Skeletal muscle satellite cell (primary cell): ENCODE measurements at regions not wholly inside any gene's neighbourhood (a gene's known extent, or its start where the extent isn't known, plus 50 kb on each side); places are given as distances from the start of the nearest gene placed in this dataset.

Source experiments
- H3K27me3 ChIP-seq: 2 replicates; pipeline ENCODE4 v1.7.0; 2013; ENCODE audit warnings: low read length; ENCODE audit not compliant: control insufficient read depth, insufficient read depth
- H3K36me3 ChIP-seq: 2 replicates; pipeline ENCODE4 v1.7.0; 2013; ENCODE audit warnings: mild to moderate bottlenecking, control low read depth, low read length; ENCODE audit not compliant: insufficient read depth
- H3K4me1 ChIP-seq: 2 replicates; pipeline ENCODE4 v1.7.0; 2013; ENCODE audit warnings: low read length; ENCODE audit not compliant: control insufficient read depth, insufficient read depth
- H3K4me2 ChIP-seq: 2 replicates; pipeline ENCODE4 v1.7.0; 2013; ENCODE audit warnings: mild to moderate bottlenecking, low read length
- H3K4me3 ChIP-seq: 2 replicates; pipeline ENCODE4 v1.7.0; 2013; ENCODE audit warnings: low read length
- H3K9ac ChIP-seq: 2 replicates; pipeline ENCODE4 v1.7.0; 2013; ENCODE audit warnings: mild to moderate bottlenecking, low read depth, low read length, moderate library complexity
- H3K9me3 ChIP-seq: replicated peaks from 2 replicates; pipeline ENCODE4 v1.7.0; 2013; ENCODE audit warnings: mild to moderate bottlenecking, control low read depth, low read length

DNA sequence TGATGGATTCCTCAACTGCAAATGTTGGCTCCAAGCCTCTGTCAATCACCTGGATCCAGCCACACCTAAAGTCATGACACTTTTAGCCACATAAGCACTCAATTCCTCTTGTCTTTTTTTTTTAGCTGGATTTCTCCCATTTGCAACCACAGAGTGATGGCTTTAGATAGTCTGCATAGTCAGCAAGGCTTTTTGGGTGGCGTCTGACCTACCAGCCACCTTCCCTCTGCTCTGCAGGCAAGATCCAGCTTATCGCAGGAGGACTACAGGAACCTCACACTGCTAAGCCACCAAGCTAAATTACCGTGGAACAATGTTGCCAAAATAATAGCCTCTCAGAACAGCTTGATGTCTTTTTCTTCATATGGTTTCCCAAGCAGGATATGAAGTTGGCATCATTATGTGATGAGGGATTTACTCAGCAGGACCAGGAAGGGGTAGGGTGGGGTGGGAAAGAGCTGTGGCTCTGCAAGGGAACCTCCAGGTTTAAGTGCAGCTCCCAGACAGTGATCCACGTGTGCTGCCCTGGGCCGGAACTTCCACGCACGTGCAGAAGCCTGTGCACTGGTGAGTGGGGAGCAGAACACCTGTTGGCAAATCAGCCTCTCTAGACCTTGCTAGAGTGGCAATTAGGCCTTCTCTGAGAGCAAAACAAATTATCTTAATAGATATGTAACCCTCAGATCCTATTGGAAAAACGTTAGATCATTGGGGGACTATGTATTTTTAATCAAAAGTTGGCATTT is 170.6 kb upstream of the NCK2 start:
- no peaks in the 10 kb centered on the region for H3K36me3 ChIP-seq
- H3K9ac ChIP-seq: no peak overlapping the region
- H3K4me2 ChIP-seq: no peak overlapping the region
- peaks cover 57% of the 10 kb centered on the region for H3K27me3 ChIP-seq
- H3K4me3 ChIP-seq: no peak overlapping the region
- no peaks in the 10 kb centered on the region for H3K9me3 ChIP-seq
- H3K4me1 ChIP-seq: peaks cover 5% of the 10 kb centered on the region

GRCh38 chr2:105573490-105573889 is 171.2 kb upstream of the NCK2 start:
- H3K4me1 ChIP-seq: peaks cover 5% of the 10 kb centered on the region
- H3K36me3 ChIP-seq: no peaks in the 10 kb centered on the region
- no peak overlapping the region for H3K9ac ChIP-seq
- H3K4me2 ChIP-seq: no peak overlapping the region
- no peaks in the 10 kb centered on the region for H3K9me3 ChIP-seq
- H3K4me3 ChIP-seq: no peak overlapping the region
- H3K27me3 ChIP-seq: peaks cover 58% of the 10 kb centered on the region

DNA sequence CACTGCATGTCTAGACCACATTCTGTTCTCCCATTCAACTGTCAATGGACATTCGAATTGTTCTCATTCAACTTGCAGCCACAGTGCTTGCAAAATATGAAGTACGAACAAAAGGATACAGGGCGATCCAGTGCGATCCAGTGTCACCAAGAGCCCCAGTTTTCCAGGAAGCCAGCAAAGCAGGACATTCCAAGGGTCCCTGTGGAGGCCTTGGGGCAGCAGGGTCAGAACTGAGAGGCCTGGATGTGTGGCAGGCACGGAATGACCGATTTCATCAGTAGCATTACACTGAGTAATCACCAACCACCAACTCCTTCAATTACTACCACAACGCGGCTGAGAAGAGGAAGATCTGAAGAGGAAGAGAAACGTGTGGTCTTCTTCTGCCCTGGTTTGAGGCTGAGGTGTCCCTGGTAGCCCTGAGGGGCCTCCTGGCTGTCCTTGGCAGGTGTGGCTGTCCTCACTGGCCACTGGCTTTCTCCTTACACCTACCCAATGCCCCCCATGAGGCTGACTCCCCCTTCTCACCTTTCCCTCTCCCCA is 172.7 kb upstream of the FHL2 start:
- Histone ChIP-seq H3K36me3 (no peaks in the 10 kb centered on the region), H3K9me3 (no peaks in the 10 kb centered on the region), H3K4me2 (no peak overlapping the region), H3K4me3 (no peak overlapping the region), H3K27me3 (peaks cover 73% of the 10 kb centered on the region), H3K9ac (no peak overlapping the region), H3K4me1 (peaks cover 5% of the 10 kb centered on the region)

GRCh38 chr2:105570757-105571156 is 171.9 kb upstream of the FHL2 start:
- no peak overlapping the region for H3K9ac ChIP-seq
- no peak overlapping the region for H3K4me2 ChIP-seq
- no peaks in the 10 kb centered on the region for H3K36me3 ChIP-seq
- H3K4me3 ChIP-seq: no peak overlapping the region
- H3K9me3 ChIP-seq: no peaks in the 10 kb centered on the region
- peaks cover 4% of the 10 kb centered on the region for H3K4me1 ChIP-seq
- peaks cover 77% of the 10 kb centered on the region for H3K27me3 ChIP-seq

DNA sequence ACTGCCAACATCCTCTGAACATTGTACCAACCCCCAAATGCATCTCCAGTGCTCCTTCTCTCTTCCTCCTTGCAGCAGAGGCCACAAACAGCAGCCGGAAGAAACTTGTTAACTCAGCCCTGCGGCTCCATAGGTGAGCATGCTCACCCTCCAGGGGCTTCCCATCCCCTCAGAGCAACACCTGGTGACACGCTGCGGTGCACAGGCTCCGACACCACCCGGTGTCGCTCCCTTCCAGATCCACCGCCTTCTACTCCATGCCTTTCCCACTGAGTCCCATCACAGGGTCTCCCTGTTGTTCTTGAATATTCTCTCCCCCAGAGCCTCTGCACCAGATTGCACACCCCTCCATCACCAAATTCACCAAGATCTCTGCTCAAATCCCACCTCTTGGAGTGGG is 171.5 kb upstream of the FHL2 start:
- H3K27me3 ChIP-seq: peaks cover 75% of the 10 kb centered on the region

GRCh38 chr2:105569606-105570005 is 170.8 kb upstream of the FHL2 start:
- peaks cover 75% of the 10 kb centered on the region for H3K27me3 ChIP-seq
- no peak overlapping the region for H3K9ac ChIP-seq
- H3K9me3 ChIP-seq: no peaks in the 10 kb centered on the region
- H3K36me3 ChIP-seq: no peaks in the 10 kb centered on the region
- H3K4me1 ChIP-seq: peaks cover 4% of the 10 kb centered on the region
- H3K4me3 ChIP-seq: no peak overlapping the region
- no peak overlapping the region for H3K4me2 ChIP-seq

More for the DNA sequence above, 171.5 kb upstream of the FHL2 start:
- Histone ChIP-seq H3K4me2 (no peak overlapping the region), H3K4me1 (peaks cover 4% of the 10 kb centered on the region), H3K36me3 (no peaks in the 10 kb centered on the region), H3K4me3 (no peak overlapping the region), H3K9me3 (no peaks in the 10 kb centered on the region), H3K9ac (no peak overlapping the region)

GRCh38 chr2:105567996-105568494 is 169.2 kb upstream of the FHL2 start:
- Histone ChIP-seq H3K4me2 (peak overlapping the region; percentile 22), H3K4me1 (peaks cover 4% of the 10 kb centered on the region), H3K4me3 (no peak overlapping the region), H3K27me3 (peaks cover 77% of the 10 kb centered on the region), H3K9me3 (no peaks in the 10 kb centered on the region), H3K9ac (no peak overlapping the region), H3K36me3 (no peaks in the 10 kb centered on the region)

DNA sequence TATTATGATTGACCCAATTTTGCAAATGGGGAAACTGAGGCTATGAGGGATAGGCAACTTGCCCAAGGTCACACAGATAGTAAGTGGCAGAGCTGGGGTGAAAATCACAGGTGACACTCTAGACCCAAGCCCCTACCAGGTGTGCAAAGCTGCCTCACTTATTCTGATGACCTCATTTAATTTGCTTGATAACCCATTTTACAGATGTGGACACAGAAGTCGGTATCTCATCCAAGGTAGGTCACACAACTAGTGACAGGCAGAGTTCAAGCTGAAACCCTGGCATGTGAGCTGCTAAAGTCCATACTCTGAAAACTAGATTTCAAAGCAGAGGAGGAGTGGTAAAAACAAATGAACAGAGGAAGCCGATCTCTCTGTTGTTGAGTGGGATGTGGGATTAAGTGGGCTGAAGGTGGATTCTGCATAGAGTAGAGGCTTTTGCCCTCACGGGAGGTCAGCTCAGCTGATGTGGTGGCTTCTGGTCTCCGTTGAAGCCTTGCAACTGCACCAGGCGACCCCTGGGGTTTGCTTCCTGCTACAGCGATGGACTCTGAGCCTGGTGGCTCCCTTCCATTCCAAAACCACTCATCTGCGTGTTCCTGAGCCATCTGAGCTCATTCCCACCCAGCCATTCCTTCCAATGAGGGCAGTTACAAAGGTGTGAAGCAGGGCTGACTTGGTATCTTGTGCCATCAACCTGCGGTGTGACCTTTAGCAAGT is 164.3 kb upstream of the FHL2 start:
- Histone ChIP-seq H3K4me3 (no peak overlapping the region), H3K9me3 (no peaks in the 10 kb centered on the region), H3K4me1 (peaks cover 4% of the 10 kb centered on the region), H3K4me2 (no peak overlapping the region), H3K36me3 (no peaks in the 10 kb centered on the region), H3K9ac (no peak overlapping the region), H3K27me3 (peaks cover 74% of the 10 kb centered on the region)

GRCh38 chr2:105561401-105561800 is 162.6 kb upstream of the FHL2 start:
- Histone ChIP-seq H3K4me3 (no peak overlapping the region), H3K36me3 (no peaks in the 10 kb centered on the region), H3K27me3 (peaks cover 78% of the 10 kb centered on the region), H3K9me3 (no peaks in the 10 kb centered on the region), H3K9ac (no peak overlapping the region), H3K4me1 (no peaks in the 10 kb centered on the region), H3K4me2 (no peak overlapping the region)

DNA sequence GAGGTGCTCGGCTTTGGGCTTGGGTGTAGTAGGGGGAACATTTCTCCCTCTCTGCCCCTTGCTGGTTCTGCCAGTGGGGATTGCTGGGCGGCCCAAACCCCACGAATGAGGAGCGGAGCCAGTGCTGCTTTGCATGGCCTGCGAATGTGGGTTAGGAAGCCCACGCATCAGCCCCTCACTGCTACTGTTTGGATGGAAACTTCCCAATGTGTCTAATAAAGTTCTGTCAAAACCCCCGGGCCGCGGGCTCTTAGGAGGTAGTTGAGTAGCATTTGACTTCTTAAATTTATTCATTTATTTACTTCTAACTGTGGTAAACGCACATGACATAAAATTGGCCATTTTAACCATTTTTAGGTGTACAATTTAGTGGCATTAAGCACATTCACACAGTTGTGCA is 161.3 kb upstream of the FHL2 start:
- no peaks in the 10 kb centered on the region for H3K9me3 ChIP-seq
- H3K4me3 ChIP-seq: no peak overlapping the region
- H3K9ac ChIP-seq: no peak overlapping the region
- H3K4me2 ChIP-seq: no peak overlapping the region
- no peaks in the 10 kb centered on the region for H3K36me3 ChIP-seq
- no peaks in the 10 kb centered on the region for H3K4me1 ChIP-seq
- peaks cover 82% of the 10 kb centered on the region for H3K27me3 ChIP-seq

GRCh38 chr2:105557021-105557920 is 158.4 kb upstream of the FHL2 start:
- H3K9me3 ChIP-seq: no peaks in the 10 kb centered on the region
- H3K9ac ChIP-seq: no peak overlapping the region
- H3K36me3 ChIP-seq: no peaks in the 10 kb centered on the region
- H3K27me3 ChIP-seq: peaks cover 68% of the 10 kb centered on the region
- no peak overlapping the region for H3K4me2 ChIP-seq
- H3K4me3 ChIP-seq: no peak overlapping the region
- H3K4me1 ChIP-seq: peaks cover 12% of the 10 kb centered on the region
